ENCODE measurements at regions not wholly inside any gene's neighbourhood (a gene's known extent, or its start where the extent isn't known, plus 50 kb on each side); places are given as distances from the start of the nearest gene placed in this dataset.

DNA sequence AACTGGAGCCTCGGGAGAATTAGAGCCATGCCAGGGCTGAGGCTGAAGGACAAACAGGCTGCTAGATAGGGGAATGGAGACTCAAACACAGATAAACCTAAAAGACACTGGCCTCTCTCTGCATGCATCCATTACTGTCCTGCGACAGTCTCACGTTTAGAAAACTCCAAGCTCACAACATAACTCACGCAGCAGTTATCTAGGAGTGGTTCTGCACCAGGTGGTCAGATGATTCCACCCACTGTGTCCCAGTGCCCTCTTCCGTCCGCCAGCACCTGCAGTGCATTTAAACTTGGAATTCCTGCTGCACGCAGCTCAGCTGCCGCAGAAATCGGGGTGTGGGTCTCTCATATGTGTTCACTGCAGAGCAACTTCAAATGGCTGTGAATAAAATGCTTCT is 272.6 kb upstream of the IRX2 start:
- H3K27ac ChIP-seq = no peak overlapping the region
- H3K9me3 ChIP-seq = no peaks in the 10 kb centered on the region
- intact Hi-C loops (cut with DNase I) = no loop called here
- TF ChIP-seq POLR2A (IDR thresholded peaks at IDR 0.05) (no peak), POLR2AphosphoS5 (IDR thresholded peaks at IDR 0.05) (no peak)
- TF ChIP-seq, protein P1, sequence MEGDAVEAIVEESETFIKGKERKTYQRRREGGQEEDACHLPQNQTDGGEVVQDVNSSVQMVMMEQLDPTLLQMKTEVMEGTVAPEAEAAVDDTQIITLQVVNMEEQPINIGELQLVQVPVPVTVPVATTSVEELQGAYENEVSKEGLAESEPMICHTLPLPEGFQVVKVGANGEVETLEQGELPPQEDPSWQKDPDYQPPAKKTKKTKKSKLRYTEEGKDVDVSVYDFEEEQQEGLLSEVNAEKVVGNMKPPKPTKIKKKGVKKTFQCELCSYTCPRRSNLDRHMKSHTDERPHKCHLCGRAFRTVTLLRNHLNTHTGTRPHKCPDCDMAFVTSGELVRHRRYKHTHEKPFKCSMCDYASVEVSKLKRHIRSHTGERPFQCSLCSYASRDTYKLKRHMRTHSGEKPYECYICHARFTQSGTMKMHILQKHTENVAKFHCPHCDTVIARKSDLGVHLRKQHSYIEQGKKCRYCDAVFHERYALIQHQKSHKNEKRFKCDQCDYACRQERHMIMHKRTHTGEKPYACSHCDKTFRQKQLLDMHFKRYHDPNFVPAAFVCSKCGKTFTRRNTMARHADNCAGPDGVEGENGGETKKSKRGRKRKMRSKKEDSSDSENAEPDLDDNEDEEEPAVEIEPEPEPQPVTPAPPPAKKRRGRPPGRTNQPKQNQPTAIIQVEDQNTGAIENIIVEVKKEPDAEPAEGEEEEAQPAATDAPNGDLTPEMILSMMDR (IDR thresholded peaks at IDR 0.05) = no peak
- 80% methylated on average over 9 of the region's 9 CpGs for WGBS
- DNase-seq (ENCODE audit: low spot score) = no peak
- no peak overlapping the region for H3K4me3 ChIP-seq
- no peaks in the 10 kb centered on the region for H3K36me3 ChIP-seq
- H3K4me1 ChIP-seq (replicated peaks) = no peaks in the 10 kb centered on the region
- no peaks in the 10 kb centered on the region for H3K27me3 ChIP-seq (replicated peaks; ENCODE audit: insufficient read depth)

DNA sequence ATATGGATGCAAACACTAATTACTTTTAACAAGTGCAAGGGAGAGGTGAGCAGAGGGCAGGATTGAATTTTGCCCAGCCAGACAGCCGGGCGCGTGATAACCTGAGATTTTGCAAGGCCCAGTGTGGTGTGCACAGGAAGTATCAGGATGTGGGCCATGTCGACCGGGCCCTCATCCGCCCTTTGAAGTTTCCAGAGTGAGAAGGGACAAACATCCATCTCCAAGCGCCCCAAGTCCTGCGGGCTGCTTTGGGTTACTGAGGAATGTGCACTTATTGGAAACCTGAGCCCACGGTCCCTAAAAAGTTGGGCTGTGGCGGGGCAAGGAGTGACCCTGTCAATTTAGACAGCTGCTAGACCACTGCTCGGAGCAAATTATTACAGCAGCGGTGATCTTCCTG is 272.2 kb upstream of the IRX2 start:
- intact Hi-C loops (cut with DNase I) = no loop called here
- WGBS = 75% methylated on average over 12 of the region's 12 CpGs
- Histone ChIP-seq H3K36me3 (no peaks in the 10 kb centered on the region), H3K9me3 (no peaks in the 10 kb centered on the region), H3K4me1 (replicated peaks) (no peaks in the 10 kb centered on the region), H3K27ac (no peak overlapping the region), H3K4me3 (no peak overlapping the region), H3K27me3 (replicated peaks; ENCODE audit: insufficient read depth) (no peaks in the 10 kb centered on the region)
- DNase-seq (ENCODE audit: low spot score) = no peak
- TF ChIP-seq, protein P1 (IDR thresholded peaks at IDR 0.05) = no peak
- TF ChIP-seq POLR2A (IDR thresholded peaks at IDR 0.05) = no peak
- no peak for TF ChIP-seq POLR2AphosphoS5 (IDR thresholded peaks at IDR 0.05)

DNA sequence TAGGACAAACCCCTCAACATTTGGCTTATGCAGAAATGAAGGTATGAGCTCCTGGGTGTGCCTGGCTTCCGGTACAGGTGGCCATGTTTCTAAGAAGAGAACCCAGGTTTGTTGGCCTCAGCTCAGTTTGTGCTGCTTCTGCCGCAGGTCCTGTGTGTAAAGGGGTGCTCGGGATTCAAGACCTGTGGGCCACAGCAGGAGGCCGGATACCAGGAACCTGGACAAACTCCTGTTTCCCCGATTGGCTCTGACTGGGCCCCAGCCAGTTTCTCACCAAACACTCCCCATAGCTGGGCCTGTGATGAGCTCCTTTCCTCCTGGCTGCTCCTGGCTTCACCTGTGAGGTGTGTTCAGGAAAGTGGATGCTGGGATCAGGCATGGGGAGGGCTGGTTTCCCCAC is 271.2 kb upstream of the IRX2 start:
- 89% methylated on average over 5 of the region's 5 CpGs for WGBS
- Histone ChIP-seq H3K4me1 (replicated peaks) (no peaks in the 10 kb centered on the region), H3K4me3 (no peak overlapping the region), H3K9me3 (no peaks in the 10 kb centered on the region), H3K27ac (no peak overlapping the region), H3K36me3 (no peaks in the 10 kb centered on the region), H3K27me3 (replicated peaks; ENCODE audit: insufficient read depth) (no peaks in the 10 kb centered on the region)
- intact Hi-C loops (cut with DNase I) = no loop called here
- TF ChIP-seq POLR2A (IDR thresholded peaks at IDR 0.05) = no peak
- TF ChIP-seq, protein P1 (IDR thresholded peaks at IDR 0.05) = no peak
- no peak for TF ChIP-seq POLR2AphosphoS5 (IDR thresholded peaks at IDR 0.05)
- DNase-seq (ENCODE audit: low spot score) = no peak

DNA sequence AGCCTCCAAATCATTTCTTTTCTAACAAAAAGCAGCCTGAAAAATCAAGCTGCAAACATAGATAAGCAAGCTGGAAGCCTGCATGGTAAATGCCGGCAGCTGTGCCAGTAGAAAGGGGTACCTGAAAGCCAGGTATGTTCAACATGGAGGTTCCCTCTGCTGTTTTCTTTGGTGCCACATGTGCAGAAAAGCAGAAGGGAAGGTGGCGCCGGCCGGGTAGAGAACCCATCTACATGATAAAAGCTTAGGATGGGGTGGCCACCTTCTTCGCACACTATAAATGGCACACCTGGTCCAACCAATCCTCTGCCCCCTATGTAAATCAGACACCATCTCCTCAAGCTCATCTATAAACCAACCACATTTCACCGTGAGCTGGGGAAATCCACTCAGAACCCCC is 268.9 kb upstream of the IRX2 start:
- no peak overlapping the region for H3K4me3 ChIP-seq
- no peaks in the 10 kb centered on the region for H3K36me3 ChIP-seq
- intact Hi-C loops (cut with DNase I) = no loop called here
- no peaks in the 10 kb centered on the region for H3K9me3 ChIP-seq
- 91% methylated on average over 6 of the region's 6 CpGs for WGBS
- no peak overlapping the region for H3K27ac ChIP-seq
- no peaks in the 10 kb centered on the region for H3K4me1 ChIP-seq (replicated peaks)
- no peak for DNase-seq (ENCODE audit: low spot score)
- H3K27me3 ChIP-seq (replicated peaks; ENCODE audit: insufficient read depth) = no peaks in the 10 kb centered on the region
- TF ChIP-seq POLR2AphosphoS5 (IDR thresholded peaks at IDR 0.05) (no peak), POLR2A (IDR thresholded peaks at IDR 0.05) (no peak)
- TF ChIP-seq, protein P1 (IDR thresholded peaks at IDR 0.05) = no peak

DNA sequence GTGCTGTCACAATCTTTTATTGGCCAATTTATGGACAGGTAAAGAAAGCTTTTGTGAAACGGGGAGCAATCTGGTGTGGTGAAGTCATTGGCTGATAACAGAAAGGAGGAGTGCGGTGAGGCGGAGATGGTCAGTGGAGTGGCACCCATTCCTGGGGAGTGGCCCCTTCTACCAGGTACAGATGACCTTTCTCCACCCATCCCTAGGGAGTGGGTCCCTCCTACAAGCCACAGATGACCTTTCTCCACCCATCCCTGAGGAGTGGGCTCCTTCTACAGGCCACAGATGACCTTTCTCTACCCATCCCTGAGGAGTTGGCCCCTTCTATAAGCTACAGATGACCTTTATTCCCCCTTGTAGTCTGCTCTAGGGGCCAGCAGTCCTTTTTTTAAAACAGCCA is 267.6 kb upstream of the IRX2 start:
- intact Hi-C loops (cut with DNase I) = no loop called here
- H3K27me3 ChIP-seq (replicated peaks; ENCODE audit: insufficient read depth) = no peaks in the 10 kb centered on the region
- H3K9me3 ChIP-seq = no peaks in the 10 kb centered on the region
- WGBS = 67% methylated on average over 3 of the region's 3 CpGs
- H3K36me3 ChIP-seq = no peaks in the 10 kb centered on the region
- DNase-seq (ENCODE audit: low spot score) = no peak
- no peak for TF ChIP-seq POLR2A (IDR thresholded peaks at IDR 0.05)
- TF ChIP-seq POLR2AphosphoS5 (IDR thresholded peaks at IDR 0.05) = no peak
- TF ChIP-seq, protein P1 (IDR thresholded peaks at IDR 0.05) = no peak
- H3K4me1 ChIP-seq (replicated peaks) = no peaks in the 10 kb centered on the region
- H3K4me3 ChIP-seq = no peak overlapping the region
- H3K27ac ChIP-seq = no peak overlapping the region
